ENCODE measurements at regions not wholly inside any gene's neighbourhood (a gene's known extent, or its start where the extent isn't known, plus 50 kb on each side); places are given as distances from the start of the nearest gene placed in this dataset.
"Not testable (repeated sequence)": the region's sequence is repeated elsewhere in the genome, so short reads cannot be mapped to it uniquely, and the experiment has no call there.

- TF ChIP-seq ZNF570 (CRISPR knock-in tag; IDR thresholded peaks at IDR 0.05; ENCODE audit: borderline replicate concordance) (no peak), YY1 (IDR thresholded peaks at IDR 0.05; ENCODE audit: insufficient read depth, insufficient replicate concordance, low read depth, low read length) (no peak), KLF15 (CRISPR knock-in tag; IDR thresholded peaks at IDR 0.05; ENCODE audit: borderline replicate concordance) (no peak)
- TF ChIP-seq, protein P1, sequence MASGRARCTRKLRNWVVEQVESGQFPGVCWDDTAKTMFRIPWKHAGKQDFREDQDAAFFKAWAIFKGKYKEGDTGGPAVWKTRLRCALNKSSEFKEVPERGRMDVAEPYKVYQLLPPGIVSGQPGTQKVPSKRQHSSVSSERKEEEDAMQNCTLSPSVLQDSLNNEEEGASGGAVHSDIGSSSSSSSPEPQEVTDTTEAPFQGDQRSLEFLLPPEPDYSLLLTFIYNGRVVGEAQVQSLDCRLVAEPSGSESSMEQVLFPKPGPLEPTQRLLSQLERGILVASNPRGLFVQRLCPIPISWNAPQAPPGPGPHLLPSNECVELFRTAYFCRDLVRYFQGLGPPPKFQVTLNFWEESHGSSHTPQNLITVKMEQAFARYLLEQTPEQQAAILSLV (CRISPR knock-in tag; IDR thresholded peaks at IDR 0.05; ENCODE audit: borderline replicate concordance): no peak
- TF ChIP-seq, protein P2, sequence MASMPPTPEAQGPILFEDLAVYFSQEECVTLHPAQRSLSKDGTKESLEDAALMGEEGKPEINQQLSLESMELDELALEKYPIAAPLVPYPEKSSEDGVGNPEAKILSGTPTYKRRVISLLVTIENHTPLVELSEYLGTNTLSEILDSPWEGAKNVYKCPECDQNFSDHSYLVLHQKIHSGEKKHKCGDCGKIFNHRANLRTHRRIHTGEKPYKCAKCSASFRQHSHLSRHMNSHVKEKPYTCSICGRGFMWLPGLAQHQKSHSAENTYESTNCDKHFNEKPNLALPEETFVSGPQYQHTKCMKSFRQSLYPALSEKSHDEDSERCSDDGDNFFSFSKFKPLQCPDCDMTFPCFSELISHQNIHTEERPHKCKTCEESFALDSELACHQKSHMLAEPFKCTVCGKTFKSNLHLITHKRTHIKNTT (CRISPR knock-in tag; IDR thresholded peaks at IDR 0.05): no peak
These were observed 111.0 kb upstream of the RPRM start (continued) for GRCh38 chr2:153589586-153589985.

DNA sequence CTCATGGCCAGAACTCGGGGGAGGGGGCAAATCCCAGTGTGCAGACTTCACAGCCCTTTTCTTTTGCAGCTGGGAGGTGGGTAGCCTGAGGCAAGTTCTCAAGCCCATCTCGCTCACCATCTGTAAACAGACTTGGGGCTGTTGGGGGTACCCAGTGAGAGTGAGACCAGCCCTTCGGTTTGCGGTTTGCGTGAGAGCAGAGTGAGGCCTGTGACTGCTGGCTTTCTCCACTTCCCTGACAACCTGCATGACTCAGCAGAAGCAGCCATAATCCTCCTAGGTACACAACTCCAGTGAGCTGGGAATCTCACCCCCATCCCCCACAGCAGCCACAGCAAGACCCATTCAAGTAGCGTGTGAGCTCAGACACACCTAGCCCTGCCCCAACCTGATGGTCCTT lies 114.5 kb upstream of the RPRM start:
- H3K4me3 ChIP-seq (replicated peaks in 1 of 3; ENCODE audit: insufficient read depth in 1 of 3, low read depth in 2 of 3, low read length in 3 of 3); BruUV-seq (replicated peaks); H3K36me3 ChIP-seq (replicated peaks in 1 of 2; ENCODE audit: control insufficient read depth in 1 of 2, insufficient read depth in 2 of 2, low read length in 2 of 2); H3K9ac ChIP-seq (ENCODE audit: insufficient read depth, low read depth, low read length); POLR2A ChIA-PET; CTCF ChIA-PET (ENCODE audit: low intra/inter-chr PET ratio, low total read pairs); in situ Hi-C loops (cut with HindIII; ENCODE audit: extremely low pct_ligation_motif_present, low pct_unique_long_range_greater_than_20kb); H3K4me2 ChIP-seq (ENCODE audit: low read depth, low read length); H3K4me1 ChIP-seq (ENCODE audit: insufficient read depth, low read length); H2AFZ ChIP-seq (ENCODE audit: low read length); H4K20me1 ChIP-seq (ENCODE audit: insufficient read depth, low read length); H3K27me3 ChIP-seq (ENCODE audit: control insufficient read depth in 1 of 2, insufficient read depth in 2 of 2, low read length in 2 of 2); DNase-seq (ENCODE audit: low spot score); H3K27ac ChIP-seq (ENCODE audit: extremely low read length, insufficient read depth, low read length); H3K79me2 ChIP-seq (ENCODE audit: insufficient read depth, low read length); ATAC-seq; intact Hi-C loops (cut with micrococcal nuclease; ENCODE audit: unreplicated experiment); FAIRE-seq: not testable (repeated sequence)
- peaks cover 47% of the 10 kb centered on the region for H3K9me3 ChIP-seq (ENCODE audit: low read length)
- TF ChIP-seq ZNF281 (CRISPR knock-in tag; IDR thresholded peaks at IDR 0.05; ENCODE audit: borderline replicate concordance) (peak; percentile 27; the same call in 1 of the 2 replicates), NFE2 (CRISPR knock-in tag; IDR thresholded peaks at IDR 0.05) (peak; percentile 81; the same call in 1 of the 2 replicates), NFE2L2 (IDR thresholded peaks at IDR 0.05; ENCODE audit: low read length) (peak; percentile 71)
- WGBS (ENCODE audit: low lambda C conversion rate): 52% methylated on average over 6 of the region's 6 CpGs
